ENCODE measurements at regions not wholly inside any gene's neighbourhood (a gene's known extent, or its start where the extent isn't known, plus 50 kb on each side); places are given as distances from the start of the nearest gene placed in this dataset.
"Not testable (repeated sequence)": the region's sequence is repeated elsewhere in the genome, so short reads cannot be mapped to it uniquely, and the experiment has no call there.

- no peaks in the 10 kb centered on the region for H3K27me3 ChIP-seq (ENCODE audit: insufficient read depth, low read length, poor library complexity, severe bottlenecking)
- H4K20me1 ChIP-seq (ENCODE audit: insufficient read depth, low read length, poor library complexity, severe bottlenecking) = no peaks in the 10 kb centered on the region
- TF ChIP-seq EZH2phosphoT487 (IDR thresholded peaks at IDR 0.05; ENCODE audit: borderline replicate concordance) (no peak), CTCF (conservative IDR thresholded peaks at IDR 0.05; ENCODE audit: low read length) (no peak)
- no peaks in the 10 kb centered on the region for H3K4me1 ChIP-seq (ENCODE audit: insufficient read depth, low read length, poor library complexity, severe bottlenecking)
- no peaks in the 10 kb centered on the region for H3K9me2 ChIP-seq (replicated peaks; ENCODE audit: low read depth, low read length)
- no peaks in the 10 kb centered on the region for H3K79me2 ChIP-seq (ENCODE audit: insufficient read depth, low read length)
- H3K9me3 ChIP-seq (ENCODE audit: insufficient read depth, low read depth, low read length) = no peaks in the 10 kb centered on the region
- H3K4me3 ChIP-seq (ENCODE audit: low read length, poor library complexity, severe bottlenecking) = no peak overlapping the region
- no peak overlapping the region for H2AFZ ChIP-seq (ENCODE audit: low read length)
- H3K36me3 ChIP-seq (ENCODE audit: insufficient read depth, low read length) = no peaks in the 10 kb centered on the region
- H3F3A ChIP-seq (ENCODE audit: low read depth) = no peaks in the 10 kb centered on the region
- H3K9ac ChIP-seq (ENCODE audit: low read depth, low read length, poor library complexity, severe bottlenecking) = no peak overlapping the region
- no peak overlapping the region for H3K4me2 ChIP-seq (ENCODE audit: low read depth, low read length, poor library complexity, severe bottlenecking)
Observed at GRCh38 chr2:124985270-124985669, 960.2 kb downstream of the CNTNAP5 start.

DNA sequence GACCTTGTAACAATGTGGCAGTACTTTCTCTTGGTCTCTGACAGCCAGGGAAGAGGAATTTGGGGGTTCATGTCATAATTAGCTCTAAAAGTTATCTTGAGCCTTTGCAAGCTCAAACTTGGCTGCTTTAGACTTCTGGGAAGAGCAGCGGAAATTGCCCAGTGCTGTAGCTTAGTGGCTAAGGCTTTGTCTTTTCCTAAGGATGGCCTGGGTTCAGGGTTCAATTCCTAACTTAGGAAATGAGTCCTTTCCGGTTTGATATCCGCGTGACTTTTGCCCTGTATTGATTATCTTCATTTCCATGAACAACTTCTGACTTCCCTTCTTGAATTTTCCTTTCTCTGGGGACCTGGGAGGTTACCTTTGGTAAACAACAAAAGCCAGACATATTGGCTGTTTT lies 961.0 kb downstream of the CNTNAP5 start:
- H3F3A ChIP-seq (ENCODE audit: low read depth) = no peaks in the 10 kb centered on the region
- H4K20me1 ChIP-seq (ENCODE audit: insufficient read depth, low read length, poor library complexity, severe bottlenecking) = no peaks in the 10 kb centered on the region
- H3K9ac ChIP-seq (ENCODE audit: low read depth, low read length, poor library complexity, severe bottlenecking) = no peak overlapping the region
- H3K79me2 ChIP-seq (ENCODE audit: insufficient read depth, low read length) = no peaks in the 10 kb centered on the region
- TF ChIP-seq EZH2phosphoT487 (IDR thresholded peaks at IDR 0.05; ENCODE audit: borderline replicate concordance) (no peak), CTCF (conservative IDR thresholded peaks at IDR 0.05; ENCODE audit: low read length) (no peak)
- no peaks in the 10 kb centered on the region for H3K27me3 ChIP-seq (ENCODE audit: insufficient read depth, low read length, poor library complexity, severe bottlenecking)
- H3K9me3 ChIP-seq (ENCODE audit: insufficient read depth, low read depth, low read length) = no peaks in the 10 kb centered on the region
- H3K4me1 ChIP-seq (ENCODE audit: insufficient read depth, low read length, poor library complexity, severe bottlenecking) = no peaks in the 10 kb centered on the region
- no peak overlapping the region for H3K4me2 ChIP-seq (ENCODE audit: low read depth, low read length, poor library complexity, severe bottlenecking)
- H3K9me2 ChIP-seq (replicated peaks; ENCODE audit: low read depth, low read length) = no peaks in the 10 kb centered on the region
- H2AFZ ChIP-seq (ENCODE audit: low read length) = no peak overlapping the region
- no peaks in the 10 kb centered on the region for H3K36me3 ChIP-seq (ENCODE audit: insufficient read depth, low read length)
- no peak overlapping the region for H3K4me3 ChIP-seq (ENCODE audit: low read length, poor library complexity, severe bottlenecking)

DNA sequence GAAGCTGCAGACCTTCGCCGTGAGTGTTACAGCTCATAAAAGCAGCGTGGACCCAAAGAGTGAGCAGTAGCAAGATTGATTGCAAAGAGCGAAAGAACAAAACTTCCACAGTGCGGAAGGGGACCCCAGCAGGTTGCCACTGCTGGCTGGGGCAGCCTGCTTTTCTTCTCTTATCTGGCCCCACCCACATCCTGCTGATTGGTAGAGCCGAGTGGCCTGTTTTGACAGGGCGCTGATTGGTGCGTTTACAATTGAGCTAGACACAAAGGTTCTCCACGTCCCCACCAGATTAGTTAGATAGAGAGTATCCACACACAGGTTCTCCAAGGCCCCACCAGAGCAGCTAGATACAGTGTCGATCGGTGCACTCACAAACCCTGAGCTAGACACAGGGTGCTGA lies 961.8 kb downstream of the CNTNAP5 start:
- H3K9me3 ChIP-seq (ENCODE audit: insufficient read depth, low read depth, low read length); H3K4me3 ChIP-seq (ENCODE audit: low read length, poor library complexity, severe bottlenecking); H3K27me3 ChIP-seq (ENCODE audit: insufficient read depth, low read length, poor library complexity, severe bottlenecking); H4K20me1 ChIP-seq (ENCODE audit: insufficient read depth, low read length, poor library complexity, severe bottlenecking); H3K4me1 ChIP-seq (ENCODE audit: insufficient read depth, low read length, poor library complexity, severe bottlenecking); H3K4me2 ChIP-seq (ENCODE audit: low read depth, low read length, poor library complexity, severe bottlenecking); H3F3A ChIP-seq (ENCODE audit: low read depth); H3K9ac ChIP-seq (ENCODE audit: low read depth, low read length, poor library complexity, severe bottlenecking); H3K36me3 ChIP-seq (ENCODE audit: insufficient read depth, low read length); H2AFZ ChIP-seq (ENCODE audit: low read length); H3K9me2 ChIP-seq (replicated peaks; ENCODE audit: low read depth, low read length); H3K79me2 ChIP-seq (ENCODE audit: insufficient read depth, low read length): not testable (repeated sequence)

DNA sequence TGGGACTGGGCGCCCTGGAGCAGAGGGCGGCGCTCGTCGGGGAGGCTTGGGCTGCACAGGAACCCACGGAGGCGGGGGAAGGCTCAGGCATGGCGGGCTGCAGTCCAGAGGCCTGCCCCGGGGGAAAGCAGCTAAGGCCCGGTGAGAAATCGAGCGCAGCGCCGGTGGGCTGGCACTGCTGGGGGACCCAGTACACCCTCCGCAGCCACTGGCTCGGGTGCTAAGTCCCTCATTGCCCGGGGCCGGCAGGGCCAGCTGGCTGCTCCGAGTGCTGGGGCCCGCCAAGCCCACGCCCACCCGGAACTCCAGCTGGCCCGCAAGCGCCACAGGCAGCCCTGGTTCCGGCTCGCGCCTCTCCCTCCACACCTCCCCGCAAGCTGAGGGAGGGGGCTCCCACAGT lies 962.3 kb downstream of the CNTNAP5 start:
- H4K20me1 ChIP-seq (ENCODE audit: insufficient read depth, low read length, poor library complexity, severe bottlenecking); H3K9me2 ChIP-seq (replicated peaks; ENCODE audit: low read depth, low read length); H3K4me2 ChIP-seq (ENCODE audit: low read depth, low read length, poor library complexity, severe bottlenecking); H3K27me3 ChIP-seq (ENCODE audit: insufficient read depth, low read length, poor library complexity, severe bottlenecking); H3K36me3 ChIP-seq (ENCODE audit: insufficient read depth, low read length); H2AFZ ChIP-seq (ENCODE audit: low read length); H3K9ac ChIP-seq (ENCODE audit: low read depth, low read length, poor library complexity, severe bottlenecking); H3K4me3 ChIP-seq (ENCODE audit: low read length, poor library complexity, severe bottlenecking); H3F3A ChIP-seq (ENCODE audit: low read depth); H3K9me3 ChIP-seq (ENCODE audit: insufficient read depth, low read depth, low read length); H3K79me2 ChIP-seq (ENCODE audit: insufficient read depth, low read length); H3K4me1 ChIP-seq (ENCODE audit: insufficient read depth, low read length, poor library complexity, severe bottlenecking): not testable (repeated sequence)

Measured in Loucy (cell line).